Liver (tissue), 7 donors: ENCODE measurements at regions not wholly inside any gene's neighbourhood (a gene's known extent, or its start where the extent isn't known, plus 50 kb on each side); places are given as distances from the start of the nearest gene placed in this dataset.

Experiments
- DNase-seq: peaks from one replicate; pipeline ENCODE4 v3.0.0-alpha.2; 2017; ENCODE audit warnings: low spot score
- H3K27ac ChIP-seq, 2 donors: one replicate each; pipeline ENCODE4 v1.7.0; 2013; ENCODE audit warnings: inconsistent platforms in 2 of 2, low read length in 2 of 2, control low read depth in 1 of 2, low read depth in 1 of 2, mild to moderate bottlenecking in 1 of 2
- H3K27me3 ChIP-seq, 4 donors: one replicate each; pipeline versions ENCODE4 v1.6.1 to v1.7.0; 2013; ENCODE audit warnings: low read length in 3 of 4, inconsistent platforms in 1 of 4, mild to moderate bottlenecking in 1 of 4, moderate library complexity in 1 of 4; ENCODE audit not compliant: control insufficient read depth in 4 of 4, insufficient read depth in 4 of 4
- H3K36me3 ChIP-seq, 4 donors: one replicate each; pipeline versions ENCODE4 v1.6.1 to v1.7.0; 2013; ENCODE audit warnings: low read length in 3 of 4, mild to moderate bottlenecking in 3 of 4, low read depth in 1 of 4, moderate library complexity in 1 of 4; ENCODE audit not compliant: control insufficient read depth in 4 of 4, insufficient read depth in 3 of 4
- H3K4me1 ChIP-seq, 4 donors: one replicate each; pipeline versions ENCODE4 v1.6.1 to v1.7.0; 2013; ENCODE audit warnings: low read length in 3 of 4, mild to moderate bottlenecking in 3 of 4, moderate library complexity in 1 of 4; ENCODE audit not compliant: control insufficient read depth in 4 of 4, insufficient read depth in 4 of 4
- H3K4me3 ChIP-seq, 3 donors: one replicate each; pipeline versions ENCODE4 v1.6.1 to v1.7.0; 2013; ENCODE audit warnings: low read length in 3 of 3, control low read depth in 1 of 3, low read depth in 1 of 3, mild to moderate bottlenecking in 1 of 3
- H3K9ac ChIP-seq, 2 donors: one replicate each; pipeline ENCODE4 v1.7.0; 2013; ENCODE audit warnings: low read length in 2 of 2, mild to moderate bottlenecking in 2 of 2, moderate library complexity in 2 of 2, control low read depth in 1 of 2, low read depth in 1 of 2
- H3K9me3 ChIP-seq, 4 donors: one replicate each; pipeline versions ENCODE4 v1.6.1 to v1.7.0; 2013; ENCODE audit warnings: low read length in 3 of 4; ENCODE audit not compliant: control insufficient read depth in 4 of 4
- ATF3 ChIP-seq: IDR thresholded peaks from 2 replicates; pipeline ENCODE4 v1.6.1; 2016; ENCODE audit warnings: antibody characterized with exemption
- FOXA1 ChIP-seq: IDR thresholded peaks from 2 replicates; pipeline ENCODE4 v1.6.1; 2016; ENCODE audit warnings: antibody characterized with exemption
- FOXA2 ChIP-seq: IDR thresholded peaks from 2 replicates; pipeline ENCODE4 v1.6.1; 2016; ENCODE audit warnings: antibody characterized with exemption
- GABPA ChIP-seq, 2 donors: IDR thresholded peaks in 1 of 2; conservative IDR thresholded peaks in 1 of 2; 2 replicates each; pipeline ENCODE4 v1.6.1; 2016; ENCODE audit warnings: antibody characterized with exemption in 2 of 2, mild to moderate bottlenecking in 1 of 2, moderate library complexity in 1 of 2
- HNF4A ChIP-seq, 2 donors: conservative IDR thresholded peaks; 2 replicates each; pipeline ENCODE4 v1.6.1; 2016; ENCODE audit warnings: antibody characterized with exemption in 2 of 2, mild to moderate bottlenecking in 2 of 2
- HNF4G ChIP-seq: IDR thresholded peaks from 2 replicates; pipeline ENCODE4 v1.6.1; 2016; ENCODE audit warnings: antibody characterized with exemption
- NR2F2 ChIP-seq: IDR thresholded peaks from 2 replicates; pipeline ENCODE4 v1.6.1; 2016; ENCODE audit warnings: antibody characterized with exemption
- RAD21 ChIP-seq, 2 donors: IDR thresholded peaks; 2 replicates each; pipeline ENCODE4 v1.6.1; 2016; ENCODE audit warnings: antibody characterized with exemption in 2 of 2, mild to moderate bottlenecking in 2 of 2
- RXRA ChIP-seq, 2 donors: IDR thresholded peaks; 2 replicates each; pipeline ENCODE4 v1.6.1; 2017 to 2018; ENCODE audit warnings: antibody characterized with exemption in 2 of 2, mild to moderate bottlenecking in 1 of 2
- SP1 ChIP-seq: IDR thresholded peaks from 2 replicates; pipeline ENCODE4 v1.6.1; 2018; ENCODE audit warnings: antibody characterized with exemption, mild to moderate bottlenecking
- TAF1 ChIP-seq: conservative IDR thresholded peaks from 2 replicates; pipeline ENCODE4 v1.6.1; 2016; ENCODE audit warnings: antibody characterized with exemption, mild to moderate bottlenecking
- YY1 ChIP-seq: IDR thresholded peaks from 2 replicates; pipeline ENCODE4 v1.6.1; 2016; ENCODE audit warnings: antibody characterized with exemption, mild to moderate bottlenecking
- ZBTB33 ChIP-seq: IDR thresholded peaks from 2 replicates; pipeline ENCODE4 v1.6.1; 2016; ENCODE audit warnings: antibody characterized with exemption
- WGBS: extraction: QIAGEN DNeasy Blood & Tissue Kit; methylation state at CpG from one replicate; pipeline ENCODE4 v1.1.7; 2013; 5-methylcytosine and 5-hydroxymethylcytosine counted together
- TF ChIP-seq, protein P1 (sequence below): IDR thresholded peaks from 2 replicates; pipeline ENCODE4 v1.6.1; 2016; ENCODE audit warnings: antibody characterized with exemption, mild to moderate bottlenecking
- TF ChIP-seq, protein P2 (sequence below): IDR thresholded peaks from 2 replicates; pipeline ENCODE4 v1.6.1; 2016; ENCODE audit warnings: antibody characterized with exemption
- donor health status: healthy.
- donor health status: healthy.
- donor health status: healthy.
- donor health status: healthy.

DNA sequence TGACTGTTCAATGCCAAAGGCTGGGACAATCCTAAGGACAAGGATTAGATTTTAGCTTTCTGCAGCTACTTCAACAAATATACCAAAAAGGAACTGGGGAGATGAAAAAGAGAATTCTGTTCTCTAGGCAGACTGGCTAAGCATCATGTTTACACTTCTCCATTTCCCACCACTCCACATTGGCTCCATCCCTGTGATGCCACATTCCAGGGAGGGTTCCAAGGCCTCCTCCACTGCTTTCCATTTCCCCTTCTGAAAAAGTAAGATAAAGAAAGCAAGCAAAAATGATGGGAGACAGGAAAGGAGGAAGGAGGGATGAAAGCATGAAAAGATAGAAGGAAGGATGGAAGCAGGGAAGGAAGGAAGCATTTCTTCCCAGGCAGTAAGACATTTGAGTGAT is 315.8 kb downstream of the BLID start (continued):
- TF ChIP-seq ZBTB33 (no peak), YY1 (no peak), RAD21 (IDR thresholded peaks at IDR 0.05) (no peak), TAF1 (no peak), NR2F2 (no peak), HNF4G (no peak), FOXA1 (no peak), HNF4A (conservative IDR thresholded peaks at IDR 0.05) (no peak)

DNA sequence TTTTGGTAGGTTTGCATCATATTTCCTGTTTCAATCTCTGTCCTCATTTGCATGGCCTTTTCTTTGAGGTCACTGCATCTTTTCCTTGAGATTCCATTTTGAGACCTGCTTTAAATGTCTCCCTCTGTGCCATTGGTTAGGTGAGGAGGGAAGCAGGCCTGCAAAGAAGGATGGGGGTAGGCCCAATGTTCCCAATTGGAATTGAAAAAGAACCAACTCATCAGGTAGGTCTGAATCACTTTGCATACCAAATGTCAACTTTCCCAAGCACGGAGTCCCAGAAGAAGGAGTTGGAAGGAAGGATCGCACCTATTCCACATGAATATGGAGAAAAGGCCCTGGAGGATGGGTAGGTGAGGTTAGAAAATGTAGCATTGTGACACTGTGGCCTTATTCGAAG is 318.5 kb downstream of the BLID start:
- WGBS, result 86% methylated on average over 3 of the region's 3 CpGs
- Histone ChIP-seq H3K4me3 (no peak overlapping the region), H3K27ac (no peak overlapping the region), H3K36me3 (no peaks in the 10 kb centered on the region), H3K4me1 (no peaks in the 10 kb centered on the region), H3K27me3 (no peaks in the 10 kb centered on the region), H3K9ac (no peak overlapping the region), H3K9me3 (peaks cover 2 to 12% (median 3%) of the 10 kb centered on the region in 4 donors)
- no peak for TF ChIP-seq FOXA1
- DNase-seq, result no peak

DNA sequence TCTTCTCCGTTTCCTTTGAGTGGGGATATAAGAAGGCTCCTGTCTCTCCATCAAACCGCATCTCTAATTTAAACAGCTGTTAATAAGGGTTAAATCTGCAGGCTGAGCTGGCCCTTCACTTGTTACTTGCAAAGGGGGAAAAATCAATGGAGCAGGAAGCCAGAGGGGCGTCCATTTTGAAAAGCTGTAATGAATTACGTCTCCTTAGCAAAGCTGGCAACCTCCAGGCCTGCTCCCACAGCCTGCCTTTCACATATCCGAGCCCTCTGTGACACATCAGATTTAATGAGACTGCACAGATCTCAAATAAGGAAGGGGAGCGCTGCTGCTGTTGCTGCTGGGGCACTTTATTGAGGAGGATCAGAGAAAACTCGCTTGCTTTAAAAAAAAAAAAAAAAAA is 320.8 kb downstream of the BLID start:
- 86% methylated on average over 7 of the region's 7 CpGs for WGBS
- Histone ChIP-seq H3K27ac (no peak overlapping the region), H3K9me3 (peaks cover under 1 to 12% (median 2%) of the 10 kb centered on the region in 4 donors), H3K9ac (no peak overlapping the region), H3K4me1 (no peaks in the 10 kb centered on the region), H3K27me3 (peaks cover 0 to 2% (median 0%) of the 10 kb centered on the region in 4 donors), H3K4me3 (no peak overlapping the region), H3K36me3 (no peaks in the 10 kb centered on the region)
- no peak for DNase-seq
- TF ChIP-seq HNF4G (no peak), YY1 (no peak), RAD21 (IDR thresholded peaks at IDR 0.05) (no peak), GABPA (IDR thresholded peaks at IDR 0.05 in 1 of 2, conservative IDR thresholded peaks at IDR 0.05 in 1 of 2) (no peak), ZBTB33 (no peak), FOXA1 (no peak), TAF1 (no peak), HNF4A (conservative IDR thresholded peaks at IDR 0.05) (no peak), FOXA2 (no peak), SP1 (no peak), RXRA (IDR thresholded peaks at IDR 0.05) (no peak), ATF3 (no peak), NR2F2 (no peak)
- TF ChIP-seq, protein P1, sequence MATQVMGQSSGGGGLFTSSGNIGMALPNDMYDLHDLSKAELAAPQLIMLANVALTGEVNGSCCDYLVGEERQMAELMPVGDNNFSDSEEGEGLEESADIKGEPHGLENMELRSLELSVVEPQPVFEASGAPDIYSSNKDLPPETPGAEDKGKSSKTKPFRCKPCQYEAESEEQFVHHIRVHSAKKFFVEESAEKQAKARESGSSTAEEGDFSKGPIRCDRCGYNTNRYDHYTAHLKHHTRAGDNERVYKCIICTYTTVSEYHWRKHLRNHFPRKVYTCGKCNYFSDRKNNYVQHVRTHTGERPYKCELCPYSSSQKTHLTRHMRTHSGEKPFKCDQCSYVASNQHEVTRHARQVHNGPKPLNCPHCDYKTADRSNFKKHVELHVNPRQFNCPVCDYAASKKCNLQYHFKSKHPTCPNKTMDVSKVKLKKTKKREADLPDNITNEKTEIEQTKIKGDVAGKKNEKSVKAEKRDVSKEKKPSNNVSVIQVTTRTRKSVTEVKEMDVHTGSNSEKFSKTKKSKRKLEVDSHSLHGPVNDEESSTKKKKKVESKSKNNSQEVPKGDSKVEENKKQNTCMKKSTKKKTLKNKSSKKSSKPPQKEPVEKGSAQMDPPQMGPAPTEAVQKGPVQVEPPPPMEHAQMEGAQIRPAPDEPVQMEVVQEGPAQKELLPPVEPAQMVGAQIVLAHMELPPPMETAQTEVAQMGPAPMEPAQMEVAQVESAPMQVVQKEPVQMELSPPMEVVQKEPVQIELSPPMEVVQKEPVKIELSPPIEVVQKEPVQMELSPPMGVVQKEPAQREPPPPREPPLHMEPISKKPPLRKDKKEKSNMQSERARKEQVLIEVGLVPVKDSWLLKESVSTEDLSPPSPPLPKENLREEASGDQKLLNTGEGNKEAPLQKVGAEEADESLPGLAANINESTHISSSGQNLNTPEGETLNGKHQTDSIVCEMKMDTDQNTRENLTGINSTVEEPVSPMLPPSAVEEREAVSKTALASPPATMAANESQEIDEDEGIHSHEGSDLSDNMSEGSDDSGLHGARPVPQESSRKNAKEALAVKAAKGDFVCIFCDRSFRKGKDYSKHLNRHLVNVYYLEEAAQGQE, result no peak
- TF ChIP-seq, protein P2, sequence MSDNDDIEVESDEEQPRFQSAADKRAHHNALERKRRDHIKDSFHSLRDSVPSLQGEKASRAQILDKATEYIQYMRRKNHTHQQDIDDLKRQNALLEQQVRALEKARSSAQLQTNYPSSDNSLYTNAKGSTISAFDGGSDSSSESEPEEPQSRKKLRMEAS, result no peak
